ENCODE measurements at regions not wholly inside any gene's neighbourhood (a gene's known extent, or its start where the extent isn't known, plus 50 kb on each side); places are given as distances from the start of the nearest gene placed in this dataset.

GRCh38 chr1:55861676-55862340 is 646.6 kb upstream of the USP24 start:
- TF ChIP-seq POLR2A (IDR thresholded peaks at IDR 0.05): no peak
- TF ChIP-seq, protein P1, sequence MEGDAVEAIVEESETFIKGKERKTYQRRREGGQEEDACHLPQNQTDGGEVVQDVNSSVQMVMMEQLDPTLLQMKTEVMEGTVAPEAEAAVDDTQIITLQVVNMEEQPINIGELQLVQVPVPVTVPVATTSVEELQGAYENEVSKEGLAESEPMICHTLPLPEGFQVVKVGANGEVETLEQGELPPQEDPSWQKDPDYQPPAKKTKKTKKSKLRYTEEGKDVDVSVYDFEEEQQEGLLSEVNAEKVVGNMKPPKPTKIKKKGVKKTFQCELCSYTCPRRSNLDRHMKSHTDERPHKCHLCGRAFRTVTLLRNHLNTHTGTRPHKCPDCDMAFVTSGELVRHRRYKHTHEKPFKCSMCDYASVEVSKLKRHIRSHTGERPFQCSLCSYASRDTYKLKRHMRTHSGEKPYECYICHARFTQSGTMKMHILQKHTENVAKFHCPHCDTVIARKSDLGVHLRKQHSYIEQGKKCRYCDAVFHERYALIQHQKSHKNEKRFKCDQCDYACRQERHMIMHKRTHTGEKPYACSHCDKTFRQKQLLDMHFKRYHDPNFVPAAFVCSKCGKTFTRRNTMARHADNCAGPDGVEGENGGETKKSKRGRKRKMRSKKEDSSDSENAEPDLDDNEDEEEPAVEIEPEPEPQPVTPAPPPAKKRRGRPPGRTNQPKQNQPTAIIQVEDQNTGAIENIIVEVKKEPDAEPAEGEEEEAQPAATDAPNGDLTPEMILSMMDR (IDR thresholded peaks at IDR 0.05): no peak
- Histone ChIP-seq H3K27me3 (no peaks in the 10 kb centered on the region), H3K4me1 (no peaks in the 10 kb centered on the region), H3K9me3 (no peaks in the 10 kb centered on the region), H3K4me3 (no peak overlapping the region), H3K27ac (no peak overlapping the region), H3K36me3 (replicated peaks in 1 of 2; ENCODE audit: insufficient read depth in 1 of 2, low read depth in 2 of 2) (no peaks in the 10 kb centered on the region)
- ATAC-seq (no peak), DNase-seq (no peak)
- intact Hi-C loops (cut with DNase I): no loop called here
- WGBS, 2 donors: 85 to 91% methylated on average over 3 of the region's 3 CpGs

DNA sequence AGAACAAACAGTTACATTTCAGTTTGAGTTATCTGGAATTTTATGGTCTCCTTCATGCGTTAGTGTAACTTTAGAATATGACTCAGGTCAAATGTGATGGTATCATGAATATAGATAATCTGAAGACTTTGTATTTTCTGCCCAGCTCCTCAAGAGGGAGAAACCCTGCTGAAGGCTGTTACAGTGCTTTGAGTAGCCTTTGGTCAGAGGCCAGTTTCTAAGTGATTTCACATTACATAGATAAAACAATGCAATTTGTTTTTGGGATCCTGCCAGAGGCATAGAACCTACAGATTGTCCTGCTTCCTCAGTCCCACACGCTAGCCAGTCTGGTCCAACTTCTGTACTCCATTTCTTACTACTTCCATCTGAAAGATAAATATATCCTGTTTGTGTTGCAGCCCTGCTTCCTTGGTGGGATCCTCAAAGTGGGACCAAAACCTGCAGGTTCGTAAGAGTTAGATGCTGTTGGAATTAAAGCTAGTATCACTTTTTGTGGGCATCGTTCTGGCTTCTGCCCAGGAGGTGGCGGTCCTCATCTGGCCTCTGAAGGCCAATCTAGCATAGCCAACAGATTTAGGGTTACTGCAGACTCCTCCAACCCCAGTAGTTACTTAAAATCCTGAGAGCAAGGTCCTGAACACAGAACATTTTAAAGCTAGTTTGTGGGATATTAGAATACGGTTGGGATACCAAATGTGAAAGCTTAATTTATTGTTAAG is 645.8 kb upstream of the USP24 start:
- no peak for ATAC-seq
- WGBS, 2 donors: 57 to 70% methylated on average over 6 of the region's 6 CpGs
- intact Hi-C loops (cut with DNase I): no loop called here

DNA sequence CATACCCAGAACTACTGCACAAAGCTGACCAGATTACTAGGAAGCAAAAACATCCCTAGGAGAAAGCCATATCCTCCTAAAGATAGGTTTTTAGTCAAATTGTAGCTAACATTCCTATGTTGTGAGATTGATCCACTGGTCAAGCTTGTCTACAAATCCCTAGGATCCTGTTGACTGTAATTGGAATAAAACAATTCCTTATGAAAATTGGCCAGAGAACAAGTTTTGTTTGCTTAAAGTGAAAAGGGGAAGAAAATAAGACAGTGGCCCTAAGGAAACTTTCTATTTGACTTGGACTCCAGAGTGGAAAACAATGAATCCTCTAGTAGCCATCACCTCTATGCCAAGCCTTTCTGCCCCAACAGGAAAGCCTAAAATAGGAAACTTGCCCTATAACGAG is 645.2 kb upstream of the USP24 start:
- Histone ChIP-seq H3K27me3 (no peaks in the 10 kb centered on the region), H3K4me1 (no peaks in the 10 kb centered on the region), H3K4me3 (no peak overlapping the region), H3K27ac (no peak overlapping the region), H3K9me3 (no peaks in the 10 kb centered on the region), H3K36me3 (replicated peaks in 1 of 2; ENCODE audit: insufficient read depth in 1 of 2, low read depth in 2 of 2) (no peaks in the 10 kb centered on the region)
- TF ChIP-seq, protein P1 (IDR thresholded peaks at IDR 0.05): no peak
- TF ChIP-seq POLR2A (IDR thresholded peaks at IDR 0.05): no peak
- ATAC-seq (no peak), DNase-seq (no peak)
- intact Hi-C loops (cut with DNase I): no loop called here
- 72% methylated on average over 1 of the region's 1 CpG for WGBS, 2 donors

More for the DNA sequence above, 645.8 kb upstream of the USP24 start:
- Histone ChIP-seq H3K4me3 (no peak overlapping the region), H3K4me1 (no peaks in the 10 kb centered on the region), H3K36me3 (replicated peaks in 1 of 2; ENCODE audit: insufficient read depth in 1 of 2, low read depth in 2 of 2) (no peaks in the 10 kb centered on the region), H3K27me3 (no peaks in the 10 kb centered on the region), H3K9me3 (no peaks in the 10 kb centered on the region), H3K27ac (no peak overlapping the region)
- DNase-seq: no peak
- no peak for TF ChIP-seq POLR2A (IDR thresholded peaks at IDR 0.05)
- TF ChIP-seq, protein P1 (IDR thresholded peaks at IDR 0.05): no peak

- 65 to 97% methylated on average over 2 of the region's 2 CpGs for WGBS, 2 donors
- no peak for TF ChIP-seq POLR2A (IDR thresholded peaks at IDR 0.05)
- TF ChIP-seq, protein P1 (IDR thresholded peaks at IDR 0.05): no peak
- no peaks in the 10 kb centered on the region for H3K36me3 ChIP-seq (replicated peaks in 1 of 2; ENCODE audit: insufficient read depth in 1 of 2, low read depth in 2 of 2)
- H3K9me3 ChIP-seq: no peaks in the 10 kb centered on the region
- DNase-seq (no peak), ATAC-seq (no peak)
- intact Hi-C loops (cut with DNase I): no loop called here
- no peaks in the 10 kb centered on the region for H3K4me1 ChIP-seq
- H3K27me3 ChIP-seq: no peaks in the 10 kb centered on the region
- H3K27ac ChIP-seq: no peak overlapping the region
- H3K4me3 ChIP-seq: no peak overlapping the region
Measured at GRCh38 chr1:55854911-55855310, 639.7 kb upstream of the USP24 start.
